ENCODE measurements at regions not wholly inside any gene's neighbourhood (a gene's known extent, or its start where the extent isn't known, plus 50 kb on each side); places are given as distances from the start of the nearest gene placed in this dataset.
"Not testable (repeated sequence)": the region's sequence is repeated elsewhere in the genome, so short reads cannot be mapped to it uniquely, and the experiment has no call there.

DNA sequence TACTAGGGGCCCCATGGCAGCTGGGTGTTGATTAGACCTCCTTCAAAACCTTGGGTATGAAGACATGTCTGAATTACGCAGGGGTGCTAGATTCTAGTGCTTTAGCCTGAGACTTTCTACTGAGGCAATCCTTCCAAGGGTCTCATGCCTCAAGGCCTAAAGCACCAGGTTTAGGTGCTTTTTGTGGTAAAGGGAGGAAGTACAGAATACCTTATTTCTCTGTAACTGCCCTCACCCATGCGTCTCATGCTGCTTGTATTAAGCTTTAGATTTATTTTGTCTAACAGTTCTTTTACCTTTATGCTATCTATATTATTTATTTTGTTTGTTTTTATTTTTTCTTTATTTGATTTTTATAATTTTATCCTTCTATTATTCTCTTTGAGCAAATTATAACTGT lies 190.2 kb upstream of the GK2 start:
- H3K27ac ChIP-seq, result 0 out of 2 replicates have a peak overlapping the region, but pooled peaks have one; percentile 7
- TF ChIP-seq, protein P1, sequence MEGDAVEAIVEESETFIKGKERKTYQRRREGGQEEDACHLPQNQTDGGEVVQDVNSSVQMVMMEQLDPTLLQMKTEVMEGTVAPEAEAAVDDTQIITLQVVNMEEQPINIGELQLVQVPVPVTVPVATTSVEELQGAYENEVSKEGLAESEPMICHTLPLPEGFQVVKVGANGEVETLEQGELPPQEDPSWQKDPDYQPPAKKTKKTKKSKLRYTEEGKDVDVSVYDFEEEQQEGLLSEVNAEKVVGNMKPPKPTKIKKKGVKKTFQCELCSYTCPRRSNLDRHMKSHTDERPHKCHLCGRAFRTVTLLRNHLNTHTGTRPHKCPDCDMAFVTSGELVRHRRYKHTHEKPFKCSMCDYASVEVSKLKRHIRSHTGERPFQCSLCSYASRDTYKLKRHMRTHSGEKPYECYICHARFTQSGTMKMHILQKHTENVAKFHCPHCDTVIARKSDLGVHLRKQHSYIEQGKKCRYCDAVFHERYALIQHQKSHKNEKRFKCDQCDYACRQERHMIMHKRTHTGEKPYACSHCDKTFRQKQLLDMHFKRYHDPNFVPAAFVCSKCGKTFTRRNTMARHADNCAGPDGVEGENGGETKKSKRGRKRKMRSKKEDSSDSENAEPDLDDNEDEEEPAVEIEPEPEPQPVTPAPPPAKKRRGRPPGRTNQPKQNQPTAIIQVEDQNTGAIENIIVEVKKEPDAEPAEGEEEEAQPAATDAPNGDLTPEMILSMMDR (IDR thresholded peaks at IDR 0.05), result no peak
- no peak for TF ChIP-seq ZFX (IDR thresholded peaks at IDR 0.05; ENCODE audit: borderline replicate concordance)

DNA sequence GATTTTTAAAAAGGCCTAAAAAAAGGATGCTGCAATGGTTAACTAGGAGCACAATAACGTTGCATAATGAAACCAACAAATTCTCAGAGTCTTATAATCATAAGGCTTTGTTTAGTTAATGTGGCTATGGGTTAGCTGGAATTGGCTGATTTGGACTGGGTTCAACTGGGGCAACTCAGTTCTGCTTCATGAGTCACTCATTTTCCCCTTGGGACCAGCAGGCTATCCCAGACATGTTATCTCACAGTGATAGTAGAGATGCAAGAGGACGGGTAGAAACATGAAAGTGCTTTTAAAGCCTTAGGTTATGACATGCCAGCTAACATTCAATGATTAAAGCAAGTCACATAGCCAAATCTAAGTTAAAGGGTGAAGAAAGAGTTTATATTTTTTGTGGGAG lies 189.2 kb upstream of the GK2 start:
- no peak for TF ChIP-seq ZFX (IDR thresholded peaks at IDR 0.05; ENCODE audit: borderline replicate concordance)
- TF ChIP-seq, protein P1 (IDR thresholded peaks at IDR 0.05), result no peak
- no peak overlapping the region for H3K27ac ChIP-seq

DNA sequence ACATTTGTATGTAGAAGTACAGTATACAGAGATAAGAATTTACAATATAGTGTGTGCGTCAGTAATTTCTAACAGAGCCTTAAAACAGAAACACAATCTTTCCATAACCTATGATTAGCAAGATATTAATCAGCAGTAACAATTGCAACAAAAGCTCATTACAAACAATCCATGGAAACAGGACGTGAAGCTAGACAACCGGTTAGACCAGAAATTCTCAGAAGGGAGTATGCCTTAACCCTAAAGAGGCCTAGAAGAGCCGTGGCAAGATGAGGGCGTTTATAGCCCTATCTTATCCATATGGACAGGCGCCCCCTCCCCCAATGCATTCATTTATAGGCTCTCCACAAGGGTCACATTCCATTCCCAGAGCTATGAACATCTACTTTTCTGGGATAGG lies 184.2 kb upstream of the GK2 start:
- H3K27ac ChIP-seq, result peak overlapping the region; percentile 73

DNA sequence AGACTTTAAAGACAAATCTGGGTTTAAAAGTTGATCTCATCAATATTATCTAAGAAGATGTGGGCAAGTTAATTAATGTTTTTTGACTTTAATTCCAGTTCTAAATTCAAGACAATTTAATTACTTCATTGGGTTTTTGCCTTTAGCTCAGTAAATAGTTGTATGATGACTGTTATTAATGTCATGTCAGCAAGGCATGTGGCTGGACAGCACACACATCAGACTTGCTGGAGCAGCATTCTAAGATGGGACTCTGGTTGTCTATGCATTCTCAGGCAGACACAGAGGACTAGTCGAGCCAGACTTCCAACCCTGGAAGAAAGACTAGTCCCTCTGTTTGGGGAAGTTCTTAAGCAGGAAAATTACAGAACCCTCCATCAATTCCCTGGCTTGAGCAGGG lies 180.7 kb upstream of the GK2 start:
- no peak overlapping the region for H3K27ac ChIP-seq
- TF ChIP-seq, protein P1 (IDR thresholded peaks at IDR 0.05), result no peak
- no peak for TF ChIP-seq ZFX (IDR thresholded peaks at IDR 0.05; ENCODE audit: borderline replicate concordance)

DNA sequence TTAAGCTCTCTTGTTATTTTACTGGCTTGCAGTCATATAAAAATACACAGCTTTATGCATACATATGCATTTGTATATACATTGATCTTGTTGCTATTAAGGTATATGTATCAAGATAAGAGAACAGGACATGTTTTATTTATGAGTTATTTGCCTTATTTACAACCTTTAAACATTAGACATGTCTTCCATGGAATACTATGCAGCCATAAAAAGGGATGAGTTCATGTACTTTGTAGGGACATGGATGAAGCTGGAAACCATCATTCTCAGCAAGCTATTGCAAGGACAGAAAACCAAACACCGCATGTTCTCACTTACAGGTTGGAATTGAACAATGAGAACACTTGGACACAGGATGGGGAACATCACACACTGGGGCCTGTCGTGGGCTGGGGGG lies 179.2 kb upstream of the GK2 start:
- H3K27ac ChIP-seq, result not testable (repeated sequence)

DNA sequence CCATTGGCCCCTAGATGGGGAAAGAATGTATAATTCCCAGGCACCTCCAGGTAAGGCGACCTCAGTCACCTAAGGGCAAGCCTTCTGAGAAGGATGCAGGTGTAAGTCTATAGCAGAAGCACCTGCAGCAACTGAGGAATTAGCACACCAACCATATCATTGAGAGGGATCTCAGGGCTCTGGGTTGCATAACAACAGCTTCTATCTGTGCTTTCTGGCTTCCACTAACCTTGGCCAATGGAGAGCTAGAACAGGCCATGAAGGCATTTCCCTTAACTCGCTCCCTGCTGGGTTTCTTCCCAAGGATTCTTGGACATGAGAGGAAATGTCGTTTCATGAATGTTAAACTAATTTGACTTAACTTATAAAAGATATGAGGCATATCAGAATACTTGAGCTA lies 177.8 kb upstream of the GK2 start:
- TF ChIP-seq, protein P1 (IDR thresholded peaks at IDR 0.05), result no peak
- TF ChIP-seq ZFX (IDR thresholded peaks at IDR 0.05; ENCODE audit: borderline replicate concordance), result no peak

DNA sequence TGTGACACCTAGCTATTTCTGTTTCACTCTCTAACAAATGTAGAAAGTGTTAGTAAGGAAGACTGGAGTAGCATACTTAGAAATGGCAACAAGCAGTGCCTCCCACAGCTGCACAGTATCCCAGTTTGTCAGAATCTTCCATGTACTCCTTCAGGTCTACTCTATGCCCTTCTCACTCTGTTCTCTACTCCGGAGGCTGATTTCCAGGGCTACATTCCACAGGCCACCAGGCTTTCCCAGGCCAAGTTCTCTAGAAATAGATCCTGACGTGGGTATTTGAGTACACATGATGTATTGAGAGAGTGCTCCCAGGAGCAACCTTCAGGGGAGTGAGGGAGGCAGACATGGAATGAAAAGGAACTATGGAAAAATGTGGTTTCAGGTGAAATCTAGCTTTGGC lies 177.3 kb upstream of the GK2 start:
- no peak overlapping the region for H3K27ac ChIP-seq
- TF ChIP-seq ZFX (IDR thresholded peaks at IDR 0.05; ENCODE audit: borderline replicate concordance), result no peak
- TF ChIP-seq, protein P1 (IDR thresholded peaks at IDR 0.05), result no peak

More for the DNA sequence above, 177.8 kb upstream of the GK2 start:
- H3K27ac ChIP-seq, result no peak overlapping the region

DNA sequence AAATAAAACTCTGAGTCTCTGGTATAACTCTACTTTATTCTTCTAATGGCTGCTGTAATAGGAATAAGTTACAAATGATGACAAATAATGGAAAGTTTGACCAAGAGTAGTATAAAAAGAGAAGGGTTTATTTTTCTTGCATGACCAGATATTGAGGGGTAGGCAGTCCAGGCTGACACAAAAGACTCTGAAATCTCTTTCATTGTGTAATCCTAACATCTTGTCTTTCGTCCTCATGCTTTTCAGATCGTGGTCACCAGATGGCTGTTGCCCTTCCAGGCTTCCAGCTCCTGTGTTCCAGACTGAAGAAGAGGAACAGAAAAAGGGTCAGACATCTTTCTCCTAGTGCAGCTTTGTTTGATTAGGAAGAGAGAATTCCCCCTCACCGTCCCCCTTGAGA lies 176.9 kb upstream of the GK2 start:
- TF ChIP-seq, protein P1 (IDR thresholded peaks at IDR 0.05), result no peak
- TF ChIP-seq ZFX (IDR thresholded peaks at IDR 0.05; ENCODE audit: borderline replicate concordance), result no peak
- H3K27ac ChIP-seq, result no peak overlapping the region
